GM23338 (cell line): ENCODE measurements at regions not wholly inside any gene's neighbourhood (a gene's known extent, or its start where the extent isn't known, plus 50 kb on each side); places are given as distances from the start of the nearest gene placed in this dataset.

ENCODE experiments used
- ATAC-seq: fragments of 200-7000 bp; cut with Tn5 transposase; 3 replicates; pipeline ENCODE4 v1.9.1; 2020
- DNase-seq: peaks from one replicate; pipeline ENCODE4 v3.0.0-alpha.2; 2015; ENCODE audit warnings: low spot score
- H2AFZ ChIP-seq: fragments of 200-600 bp; sonication (generic); 2 replicates; pipeline ENCODE4 v1.8.0; 2016; ENCODE audit warnings: antibody characterized with exemption, mild to moderate bottlenecking, moderate library complexity
- H3F3A ChIP-seq: fragments of 200-600 bp; sonication (generic); replicated peaks from 2 replicates; pipeline ENCODE4 v1.8.0; 2017; ENCODE audit warnings: antibody characterized with exemption, mixed run types, low read depth
- H3K27ac ChIP-seq: fragments of 200-600 bp; sonication (generic); 2 replicates; pipeline ENCODE4 v1.6.1; 2016; ENCODE audit warnings: low read depth
- H3K27me3 ChIP-seq: fragments of 200-600 bp; sonication (generic); 2 replicates; pipeline ENCODE4 v1.8.0; 2016; ENCODE audit warnings: mild to moderate bottlenecking, mixed run types, moderate library complexity; ENCODE audit not compliant: insufficient read depth
- H3K36me3 ChIP-seq: fragments of 200-600 bp; sonication (generic); 2 replicates; pipeline ENCODE4 v1.8.0; 2016; ENCODE audit warnings: mild to moderate bottlenecking; ENCODE audit not compliant: insufficient read depth
- H3K4me1 ChIP-seq: fragments of 200-600 bp; sonication (generic); 2 replicates; pipeline ENCODE4 v1.8.0; 2016; ENCODE audit warnings: mild to moderate bottlenecking, moderate library complexity; ENCODE audit not compliant: insufficient read depth
- H3K4me2 ChIP-seq: fragments of 200-600 bp; sonication (generic); 2 replicates; pipeline ENCODE4 v1.7.1; 2017; ENCODE audit warnings: mixed run types
- H3K4me3 ChIP-seq: fragments of 200-600 bp; sonication (generic); 2 replicates; pipeline ENCODE4 v1.6.1; 2016; ENCODE audit warnings: mixed run types
- H3K79me2 ChIP-seq: fragments of 200-600 bp; sonication (generic); replicated peaks from 2 replicates; pipeline ENCODE4 v1.8.0; 2017; ENCODE audit warnings: mild to moderate bottlenecking; ENCODE audit not compliant: insufficient read depth
- H3K9me2 ChIP-seq: fragments of 200-600 bp; sonication (generic); 2 replicates; pipeline ENCODE4 v1.8.0; 2017; ENCODE audit not compliant: insufficient read depth
- H4K20me1 ChIP-seq: fragments of 200-600 bp; sonication (generic); replicated peaks from 2 replicates; pipeline ENCODE4 v1.8.0; 2017; ENCODE audit warnings: mild to moderate bottlenecking; ENCODE audit not compliant: insufficient read depth
- H3K27ac Mint-ChIP-seq: 2 replicates; pipeline ENCODE4 v1.8.0; 2020; ENCODE audit warnings: inconsistent platforms, mild to moderate bottlenecking, moderate library complexity, mixed read lengths
- H3K27me3 Mint-ChIP-seq: 3 replicates; pipeline ENCODE4 v1.8.0; 2022; ENCODE audit warnings: low read depth, mild to moderate bottlenecking, moderate library complexity, mixed read lengths, inconsistent platforms; ENCODE audit not compliant: insufficient read depth, poor library complexity
- H3K36me3 Mint-ChIP-seq: 3 replicates; pipeline ENCODE4 v1.8.0; 2021; ENCODE audit warnings: low read depth, mild to moderate bottlenecking, inconsistent platforms, moderate library complexity, mixed read lengths
- H3K4me1 Mint-ChIP-seq: 3 replicates; pipeline ENCODE4 v1.8.0; 2020; ENCODE audit warnings: mild to moderate bottlenecking, inconsistent platforms, mixed read lengths
- H3K4me3 Mint-ChIP-seq: 3 replicates; pipeline ENCODE4 v1.8.0; 2021; ENCODE audit warnings: moderate library complexity, mild to moderate bottlenecking, inconsistent platforms, mixed read lengths
- H3K9me3 Mint-ChIP-seq: 3 replicates; pipeline ENCODE4 v1.8.0; 2020; ENCODE audit warnings: moderate library complexity, mild to moderate bottlenecking, inconsistent platforms, mixed read lengths
- CREB1 ChIP-seq: fragments of 250-450 bp; sonication (Bioruptor Pico); IDR thresholded peaks from 2 replicates; pipeline ENCODE4 v1.5.0; 2020; ENCODE audit warnings: low read depth, mild to moderate bottlenecking, moderate library complexity
- EZH2 ChIP-seq: fragments of 200-600 bp; sonication (generic); IDR thresholded peaks from one replicate; pipeline ENCODE4 v1.8.0; 2017; ENCODE audit warnings: antibody characterized with exemption, mild to moderate bottlenecking, low read depth; ENCODE audit not compliant: unreplicated experiment
- EZH2phosphoT487 ChIP-seq: fragments of 200-600 bp; sonication (generic); IDR thresholded peaks from one replicate; pipeline ENCODE4 v1.8.1; 2018; ENCODE audit warnings: antibody characterized with exemption; ENCODE audit not compliant: unreplicated experiment
- JUNB ChIP-seq: IDR thresholded peaks from one replicate; pipeline ENCODE4 v1.6.1; 2016; ENCODE audit warnings: antibody characterized with exemption; ENCODE audit not compliant: unreplicated experiment
- NANOG ChIP-seq: IDR thresholded peaks from 2 replicates; pipeline ENCODE4 v1.6.1; 2016; ENCODE audit warnings: antibody characterized with exemption, borderline replicate concordance
- POLR2AphosphoS5 ChIP-seq: IDR thresholded peaks from 2 replicates; pipeline ENCODE4 v1.6.1; 2016; ENCODE audit warnings: antibody characterized with exemption, low read depth
- STAT1 ChIP-seq: IDR thresholded peaks from one replicate; pipeline ENCODE4 v1.6.1; 2016; ENCODE audit warnings: antibody characterized with exemption; ENCODE audit not compliant: unreplicated experiment
- ZNF114 ChIP-seq: fragments of 250-450 bp; sonication (Bioruptor Pico); IDR thresholded peaks from 2 replicates; pipeline ENCODE4 v1.5.0; 2020; ENCODE audit warnings: mild to moderate bottlenecking, moderate library complexity
- ZNF331 ChIP-seq: fragments of 250-450 bp; sonication (Bioruptor Pico); IDR thresholded peaks from 2 replicates; pipeline ENCODE4 v1.5.0; 2020; ENCODE audit warnings: low read depth, mild to moderate bottlenecking, moderate library complexity
- TF ChIP-seq, protein P1 (sequence below), 2 experiments: fragments of 200-600 bp in 1 of 2; sonication (generic) in 1 of 2; conservative IDR thresholded peaks; 2 replicates each; pipeline versions ENCODE4 v1.5.1 to v1.6.1; 2016 to 2017; ENCODE audit warnings: antibody characterized with exemption in 2 of 2, low read depth in 2 of 2, mild to moderate bottlenecking in 2 of 2, moderate library complexity in 1 of 2
- TF ChIP-seq, protein P2 (sequence below): IDR thresholded peaks from one replicate; pipeline ENCODE4 v1.6.1; 2018; ENCODE audit warnings: antibody characterized with exemption; ENCODE audit not compliant: unreplicated experiment
- TF ChIP-seq, protein P3 (sequence below): IDR thresholded peaks from 2 replicates; pipeline ENCODE4 v1.6.1; 2016; ENCODE audit warnings: antibody characterized with exemption

DNA sequence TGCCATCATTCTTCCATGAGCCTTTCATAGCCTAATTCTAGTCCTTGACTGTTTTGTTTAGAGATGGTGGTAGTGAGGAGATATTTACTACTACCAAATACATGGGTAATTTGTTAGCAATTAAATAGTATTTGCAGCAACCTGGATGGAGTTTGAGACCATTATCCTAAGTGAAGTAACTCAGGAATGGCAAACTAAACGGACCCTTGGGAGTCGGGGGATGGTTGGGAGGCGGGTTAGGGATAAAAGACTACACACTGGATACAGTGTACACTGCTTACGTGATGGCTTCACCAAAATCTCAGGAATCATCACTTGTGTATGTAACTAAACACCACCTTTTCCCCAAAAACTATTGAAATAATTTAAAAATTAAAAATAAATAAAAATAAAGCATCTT, 809.2 kb upstream of the ZNF608 start:
- no peak overlapping the region for H3K4me3 ChIP-seq
- H3K9me2 ChIP-seq: no peaks in the 10 kb centered on the region
- H3K4me2 ChIP-seq: no peak overlapping the region
- peaks cover 6% of the 10 kb centered on the region; the same call in 2 of the 3 replicates for H3K4me1 Mint-ChIP-seq
- no peaks in the 10 kb centered on the region for H3K36me3 ChIP-seq
- H3K27ac ChIP-seq: no peak overlapping the region
- H3F3A ChIP-seq: no peaks in the 10 kb centered on the region
- no peaks in the 10 kb centered on the region for H3K79me2 ChIP-seq
- TF ChIP-seq, protein P1, sequence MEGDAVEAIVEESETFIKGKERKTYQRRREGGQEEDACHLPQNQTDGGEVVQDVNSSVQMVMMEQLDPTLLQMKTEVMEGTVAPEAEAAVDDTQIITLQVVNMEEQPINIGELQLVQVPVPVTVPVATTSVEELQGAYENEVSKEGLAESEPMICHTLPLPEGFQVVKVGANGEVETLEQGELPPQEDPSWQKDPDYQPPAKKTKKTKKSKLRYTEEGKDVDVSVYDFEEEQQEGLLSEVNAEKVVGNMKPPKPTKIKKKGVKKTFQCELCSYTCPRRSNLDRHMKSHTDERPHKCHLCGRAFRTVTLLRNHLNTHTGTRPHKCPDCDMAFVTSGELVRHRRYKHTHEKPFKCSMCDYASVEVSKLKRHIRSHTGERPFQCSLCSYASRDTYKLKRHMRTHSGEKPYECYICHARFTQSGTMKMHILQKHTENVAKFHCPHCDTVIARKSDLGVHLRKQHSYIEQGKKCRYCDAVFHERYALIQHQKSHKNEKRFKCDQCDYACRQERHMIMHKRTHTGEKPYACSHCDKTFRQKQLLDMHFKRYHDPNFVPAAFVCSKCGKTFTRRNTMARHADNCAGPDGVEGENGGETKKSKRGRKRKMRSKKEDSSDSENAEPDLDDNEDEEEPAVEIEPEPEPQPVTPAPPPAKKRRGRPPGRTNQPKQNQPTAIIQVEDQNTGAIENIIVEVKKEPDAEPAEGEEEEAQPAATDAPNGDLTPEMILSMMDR (conservative IDR thresholded peaks at IDR 0.05; ENCODE audit: low read depth in 2 of 2): no peak
- TF ChIP-seq CREB1 (CRISPR knock-in tag): no peak
- no peak for TF ChIP-seq JUNB
- no peak for TF ChIP-seq EZH2phosphoT487
- no peak for TF ChIP-seq ZNF114 (CRISPR knock-in tag)
- no peak for TF ChIP-seq NANOG
- no peak for TF ChIP-seq ZNF331 (CRISPR knock-in tag)
- no peaks in the 10 kb centered on the region for H4K20me1 ChIP-seq
- no peaks in the 10 kb centered on the region for H3K27me3 ChIP-seq
- no peak for ATAC-seq
- H3K27me3 Mint-ChIP-seq: no peaks in the 10 kb centered on the region
- H3K36me3 Mint-ChIP-seq: no peaks in the 10 kb centered on the region
- no peak for DNase-seq
- no peaks in the 10 kb centered on the region; the same call in 1 of the 2 replicates for H3K4me1 ChIP-seq
- H2AFZ ChIP-seq: no peak overlapping the region
- H3K27ac Mint-ChIP-seq: no peak overlapping the region
- no peak overlapping the region for H3K4me3 Mint-ChIP-seq
- no peaks in the 10 kb centered on the region for H3K9me3 Mint-ChIP-seq

DNA sequence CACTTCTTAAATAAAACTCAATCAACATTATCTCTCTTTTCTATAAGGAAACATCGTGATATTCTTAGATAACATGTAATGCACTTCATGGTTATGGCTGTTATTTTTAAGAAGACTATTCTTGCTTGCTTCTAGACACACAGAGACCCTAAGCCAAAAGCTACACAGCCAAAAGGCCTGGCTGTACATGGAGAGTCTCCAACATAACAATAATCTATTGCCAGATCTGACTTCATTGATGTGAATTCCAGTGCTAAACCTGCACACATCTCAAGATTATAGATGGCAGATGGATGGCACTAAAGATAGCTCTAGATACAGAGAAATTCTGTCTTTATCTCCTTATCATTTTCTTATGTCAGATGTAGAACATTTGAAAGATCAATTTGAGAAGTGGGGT, 811.6 kb upstream of the ZNF608 start:
- Histone ChIP-seq H3K27ac (no peak overlapping the region), H3K27me3 (no peaks in the 10 kb centered on the region), H4K20me1 (no peaks in the 10 kb centered on the region), H3K9me2 (no peaks in the 10 kb centered on the region), H3K4me3 (no peak overlapping the region), H3K36me3 (no peaks in the 10 kb centered on the region), H3F3A (no peaks in the 10 kb centered on the region), H3K4me1 (no peaks in the 10 kb centered on the region; the same call in 1 of the 2 replicates), H3K79me2 (no peaks in the 10 kb centered on the region), H2AFZ (no peak overlapping the region), H3K4me2 (no peak overlapping the region)
- H3K27ac Mint-ChIP-seq: no peak overlapping the region
- no peak for ATAC-seq
- H3K4me1 Mint-ChIP-seq: no peaks in the 10 kb centered on the region; the same call in 2 of the 3 replicates
- no peak overlapping the region for H3K4me3 Mint-ChIP-seq
- no peak for DNase-seq
- H3K9me3 Mint-ChIP-seq: no peaks in the 10 kb centered on the region
- no peaks in the 10 kb centered on the region for H3K27me3 Mint-ChIP-seq
- no peaks in the 10 kb centered on the region for H3K36me3 Mint-ChIP-seq
- TF ChIP-seq CREB1 (CRISPR knock-in tag) (no peak), EZH2phosphoT487 (no peak), EZH2 (no peak), ZNF114 (CRISPR knock-in tag) (no peak), STAT1 (no peak), POLR2AphosphoS5 (no peak), JUNB (no peak), NANOG (no peak), ZNF331 (CRISPR knock-in tag) (no peak)
- TF ChIP-seq, protein P2, sequence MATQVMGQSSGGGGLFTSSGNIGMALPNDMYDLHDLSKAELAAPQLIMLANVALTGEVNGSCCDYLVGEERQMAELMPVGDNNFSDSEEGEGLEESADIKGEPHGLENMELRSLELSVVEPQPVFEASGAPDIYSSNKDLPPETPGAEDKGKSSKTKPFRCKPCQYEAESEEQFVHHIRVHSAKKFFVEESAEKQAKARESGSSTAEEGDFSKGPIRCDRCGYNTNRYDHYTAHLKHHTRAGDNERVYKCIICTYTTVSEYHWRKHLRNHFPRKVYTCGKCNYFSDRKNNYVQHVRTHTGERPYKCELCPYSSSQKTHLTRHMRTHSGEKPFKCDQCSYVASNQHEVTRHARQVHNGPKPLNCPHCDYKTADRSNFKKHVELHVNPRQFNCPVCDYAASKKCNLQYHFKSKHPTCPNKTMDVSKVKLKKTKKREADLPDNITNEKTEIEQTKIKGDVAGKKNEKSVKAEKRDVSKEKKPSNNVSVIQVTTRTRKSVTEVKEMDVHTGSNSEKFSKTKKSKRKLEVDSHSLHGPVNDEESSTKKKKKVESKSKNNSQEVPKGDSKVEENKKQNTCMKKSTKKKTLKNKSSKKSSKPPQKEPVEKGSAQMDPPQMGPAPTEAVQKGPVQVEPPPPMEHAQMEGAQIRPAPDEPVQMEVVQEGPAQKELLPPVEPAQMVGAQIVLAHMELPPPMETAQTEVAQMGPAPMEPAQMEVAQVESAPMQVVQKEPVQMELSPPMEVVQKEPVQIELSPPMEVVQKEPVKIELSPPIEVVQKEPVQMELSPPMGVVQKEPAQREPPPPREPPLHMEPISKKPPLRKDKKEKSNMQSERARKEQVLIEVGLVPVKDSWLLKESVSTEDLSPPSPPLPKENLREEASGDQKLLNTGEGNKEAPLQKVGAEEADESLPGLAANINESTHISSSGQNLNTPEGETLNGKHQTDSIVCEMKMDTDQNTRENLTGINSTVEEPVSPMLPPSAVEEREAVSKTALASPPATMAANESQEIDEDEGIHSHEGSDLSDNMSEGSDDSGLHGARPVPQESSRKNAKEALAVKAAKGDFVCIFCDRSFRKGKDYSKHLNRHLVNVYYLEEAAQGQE: no peak
- TF ChIP-seq, protein P1 (conservative IDR thresholded peaks at IDR 0.05; ENCODE audit: low read depth in 2 of 2): no peak
- TF ChIP-seq, protein P3, sequence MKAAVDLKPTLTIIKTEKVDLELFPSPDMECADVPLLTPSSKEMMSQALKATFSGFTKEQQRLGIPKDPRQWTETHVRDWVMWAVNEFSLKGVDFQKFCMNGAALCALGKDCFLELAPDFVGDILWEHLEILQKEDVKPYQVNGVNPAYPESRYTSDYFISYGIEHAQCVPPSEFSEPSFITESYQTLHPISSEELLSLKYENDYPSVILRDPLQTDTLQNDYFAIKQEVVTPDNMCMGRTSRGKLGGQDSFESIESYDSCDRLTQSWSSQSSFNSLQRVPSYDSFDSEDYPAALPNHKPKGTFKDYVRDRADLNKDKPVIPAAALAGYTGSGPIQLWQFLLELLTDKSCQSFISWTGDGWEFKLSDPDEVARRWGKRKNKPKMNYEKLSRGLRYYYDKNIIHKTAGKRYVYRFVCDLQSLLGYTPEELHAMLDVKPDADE: no peak
